ENCODE measurements at regions not wholly inside any gene's neighbourhood (a gene's known extent, or its start where the extent isn't known, plus 50 kb on each side); places are given as distances from the start of the nearest gene placed in this dataset.

DNA sequence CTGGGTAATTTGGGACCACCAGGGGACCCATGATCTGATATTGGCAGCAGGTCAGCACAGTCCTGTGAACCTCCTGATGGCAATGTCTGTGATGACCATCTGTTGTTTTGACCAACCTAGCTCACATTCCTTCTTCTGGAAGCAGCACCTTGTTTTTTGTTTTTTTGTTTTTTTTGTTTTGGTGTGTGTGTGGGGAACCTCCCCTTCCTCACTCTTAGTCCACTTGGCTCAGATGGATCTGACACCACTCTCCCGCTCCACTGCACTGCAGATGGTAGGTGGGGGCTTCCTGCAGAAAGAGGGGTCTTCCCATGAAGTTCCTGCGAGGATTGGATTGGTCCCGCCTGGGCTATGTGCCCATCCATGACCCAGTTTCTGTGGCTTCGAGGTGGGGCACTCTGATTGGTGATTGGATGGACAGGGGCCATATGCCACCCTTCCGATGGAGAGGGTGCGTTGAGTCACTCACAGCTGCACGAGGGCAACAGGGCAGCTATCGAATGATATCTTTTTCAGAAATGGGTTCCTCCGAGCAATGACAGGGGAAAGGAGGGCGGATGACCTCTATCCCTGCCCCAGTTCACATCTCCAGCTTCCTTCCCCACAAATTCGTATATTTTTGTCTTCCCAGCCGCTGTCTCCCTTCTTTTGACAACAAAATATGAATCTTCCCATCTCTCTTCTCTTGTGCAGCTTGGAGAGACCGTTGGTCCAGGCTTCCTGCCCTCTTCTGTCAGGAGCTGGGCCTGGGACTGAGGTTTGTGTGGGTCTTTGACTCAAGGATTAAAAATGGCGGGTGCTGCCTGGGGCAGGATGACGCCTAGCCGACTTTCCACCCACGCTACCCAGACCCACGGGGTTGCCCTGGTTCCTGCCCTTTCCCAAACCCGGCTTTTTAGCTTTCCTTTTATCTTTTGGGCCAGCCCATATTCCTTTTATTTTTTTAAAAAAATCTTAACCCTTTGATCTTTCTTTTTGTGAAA is 132.1 kb upstream of the KCNG1 start:
- no peak for DNase-seq (ENCODE audit: low spot score)
- TF ChIP-seq CTCF (IDR thresholded peaks at IDR 0.05; ENCODE audit: extremely low read depth, missing control alignments), result no peak

GRCh38 chr20:51153867-51154707 is 131.2 kb upstream of the KCNG1 start:
- TF ChIP-seq CTCF (IDR thresholded peaks at IDR 0.05; ENCODE audit: extremely low read depth, missing control alignments), result no peak
- no peak for DNase-seq (ENCODE audit: low spot score)

DNA sequence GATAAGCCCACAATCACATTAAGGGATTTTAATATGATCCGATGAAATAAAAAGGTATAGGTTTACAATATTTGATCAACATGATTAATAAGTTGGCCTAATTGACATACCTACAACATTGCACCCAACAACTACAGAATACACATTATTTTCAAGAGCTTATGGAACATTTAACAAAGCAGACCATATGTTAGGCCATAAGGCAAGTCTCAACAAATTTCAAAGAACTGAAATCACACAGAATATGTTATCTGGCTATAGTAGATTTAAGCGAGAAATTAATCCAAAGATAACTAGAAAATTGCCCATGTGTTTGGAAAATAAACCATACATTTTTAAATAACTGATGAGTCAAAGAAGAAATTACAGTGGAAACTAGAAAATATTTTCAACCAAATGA is 126.0 kb upstream of the KCNG1 start:
- no peak for DNase-seq (ENCODE audit: low spot score)
- no peak for TF ChIP-seq CTCF (IDR thresholded peaks at IDR 0.05; ENCODE audit: extremely low read depth, missing control alignments)

DNA sequence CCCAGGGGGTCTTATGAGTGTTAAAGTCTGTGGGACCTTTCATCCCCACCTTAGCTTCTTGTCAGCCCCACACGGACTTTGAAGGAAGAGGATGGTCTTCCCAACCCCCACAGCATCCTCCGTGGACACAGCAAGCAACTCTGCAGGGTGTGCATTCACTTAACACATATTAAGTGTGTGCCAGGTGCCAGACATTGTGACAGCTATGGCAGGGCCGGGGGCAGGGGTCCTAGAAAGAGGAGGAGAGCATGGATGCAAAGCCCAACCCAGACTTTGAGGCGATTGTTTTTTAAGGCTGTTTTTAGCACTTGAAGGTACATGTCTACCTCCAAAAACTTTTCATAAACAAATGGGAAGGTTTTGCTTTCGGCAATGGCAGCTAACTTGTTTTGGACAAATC is 121.6 kb upstream of the KCNG1 start:
- no peak for DNase-seq (ENCODE audit: low spot score)
- TF ChIP-seq CTCF (IDR thresholded peaks at IDR 0.05; ENCODE audit: extremely low read depth, missing control alignments), result no peak

DNA sequence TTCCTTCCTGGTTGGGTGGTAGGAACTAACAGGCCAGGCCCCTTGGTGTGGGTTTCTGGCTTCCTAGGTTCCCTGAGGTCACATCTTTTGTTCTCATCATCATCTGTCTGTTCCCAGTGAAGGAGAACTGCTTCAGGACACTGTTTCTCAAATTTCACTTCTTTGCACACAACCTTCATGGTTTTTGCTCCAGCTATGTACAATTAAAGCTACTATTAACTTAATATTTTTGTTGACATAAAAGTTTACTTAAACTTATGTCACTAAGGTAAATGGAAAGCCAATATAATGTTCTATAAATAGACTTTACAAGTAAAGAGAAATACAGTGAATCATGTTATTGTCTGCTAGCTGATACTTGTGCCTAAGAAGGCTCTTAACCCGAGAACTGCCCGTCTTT is 120.7 kb upstream of the KCNG1 start:
- no peak for TF ChIP-seq CTCF (IDR thresholded peaks at IDR 0.05; ENCODE audit: extremely low read depth, missing control alignments)
- no peak for DNase-seq (ENCODE audit: low spot score)

- no peak for TF ChIP-seq CTCF (IDR thresholded peaks at IDR 0.05; ENCODE audit: extremely low read depth, missing control alignments)
- DNase-seq (ENCODE audit: low spot score), result no peak
These were observed 119.5 kb upstream of the KCNG1 start for GRCh38 chr20:51142448-51142847.

GRCh38 chr20:51140671-51141070 is 117.8 kb upstream of the KCNG1 start:
- DNase-seq (ENCODE audit: low spot score), result no peak
- no peak for TF ChIP-seq CTCF (IDR thresholded peaks at IDR 0.05; ENCODE audit: extremely low read depth, missing control alignments)
